ENCODE measurements at regions not wholly inside any gene's neighbourhood (a gene's known extent, or its start where the extent isn't known, plus 50 kb on each side); places are given as distances from the start of the nearest gene placed in this dataset.
"Not testable (repeated sequence)": the region's sequence is repeated elsewhere in the genome, so short reads cannot be mapped to it uniquely, and the experiment has no call there.

- no peak for DNase-seq (ENCODE audit: insufficient read length, low spot score)
- FAIRE-seq, result no peak
- no peak for TF ChIP-seq POLR2A (IDR thresholded peaks at IDR 0.05; ENCODE audit: low read depth, low read length)
Measured at GRCh38 chr7:67917437-67917755, 920.8 kb downstream of the TYW1 start.

GRCh38 chr7:67918158-67918557 is 921.5 kb downstream of the TYW1 start:
- DNase-seq (ENCODE audit: insufficient read length, low spot score) (no peak), FAIRE-seq (no peak)
- no peak for TF ChIP-seq POLR2A (IDR thresholded peaks at IDR 0.05; ENCODE audit: low read depth, low read length)

DNA sequence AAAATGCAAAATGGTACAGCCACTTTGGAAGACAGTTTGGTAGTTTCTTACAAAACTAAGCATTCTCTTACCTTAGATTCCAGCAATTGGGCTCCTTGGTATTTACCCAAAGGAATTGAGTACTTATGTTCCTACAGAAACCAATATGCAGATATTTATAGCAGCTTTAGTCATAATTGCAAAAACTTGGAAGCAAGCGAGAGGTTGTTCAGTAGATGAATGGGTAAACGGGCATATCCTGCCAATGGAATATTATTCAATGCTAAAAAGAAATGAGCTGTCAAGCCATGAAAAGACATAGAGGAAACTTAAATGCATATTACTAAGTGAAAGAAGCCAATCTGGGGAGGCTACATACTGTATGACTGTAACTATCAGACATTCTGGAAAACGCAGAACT is 926.7 kb downstream of the TYW1 start:
- FAIRE-seq, result no peak
- DNase-seq (ENCODE audit: insufficient read length, low spot score), result no peak
- TF ChIP-seq POLR2A (IDR thresholded peaks at IDR 0.05; ENCODE audit: low read depth, low read length), result no peak

DNA sequence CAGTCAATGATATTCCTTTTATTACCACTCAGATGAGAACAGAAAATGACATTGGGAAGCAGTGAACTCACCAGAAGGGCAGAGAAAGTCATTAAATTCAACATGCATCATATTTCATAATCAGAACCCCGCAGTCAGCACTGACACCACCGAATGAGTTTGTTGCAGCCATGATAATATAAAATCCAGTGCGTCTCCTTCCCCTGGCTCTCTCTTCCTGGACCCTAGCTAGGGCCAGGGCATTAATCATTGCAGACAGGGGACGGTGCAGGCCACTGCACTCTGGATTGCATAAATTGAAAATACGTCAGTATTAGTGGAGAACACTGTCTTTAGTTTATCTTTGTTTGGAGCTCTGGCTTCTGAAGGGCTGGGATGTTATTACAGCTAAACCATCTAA is 931.5 kb downstream of the TYW1 start:
- FAIRE-seq, result no peak
- no peak for TF ChIP-seq POLR2A (IDR thresholded peaks at IDR 0.05; ENCODE audit: low read depth, low read length)

DNA sequence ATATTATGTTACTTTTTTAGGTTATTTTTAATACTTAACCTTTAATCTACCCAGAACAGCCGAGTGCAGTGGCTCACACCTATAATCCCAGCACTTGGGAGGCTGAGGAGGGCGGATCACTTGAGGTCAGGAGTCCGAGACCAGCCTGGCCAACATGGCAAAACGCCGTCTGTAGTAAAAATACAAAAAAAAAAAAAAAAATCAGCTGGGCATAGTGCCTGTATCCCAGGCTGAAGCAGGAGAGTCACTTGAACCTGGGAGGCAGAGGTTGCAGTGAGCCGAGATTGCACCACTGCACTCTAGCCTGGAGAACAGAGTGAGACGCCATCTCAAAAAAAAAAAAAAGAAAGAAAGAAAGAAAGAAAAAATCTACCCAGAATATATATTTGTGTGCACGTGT is 939.8 kb downstream of the TYW1 start:
- not testable (repeated sequence) for FAIRE-seq; DNase-seq (ENCODE audit: insufficient read length, low spot score)

More for the DNA sequence above, 931.5 kb downstream of the TYW1 start:
- DNase-seq (ENCODE audit: insufficient read length, low spot score), result no peak

DNA sequence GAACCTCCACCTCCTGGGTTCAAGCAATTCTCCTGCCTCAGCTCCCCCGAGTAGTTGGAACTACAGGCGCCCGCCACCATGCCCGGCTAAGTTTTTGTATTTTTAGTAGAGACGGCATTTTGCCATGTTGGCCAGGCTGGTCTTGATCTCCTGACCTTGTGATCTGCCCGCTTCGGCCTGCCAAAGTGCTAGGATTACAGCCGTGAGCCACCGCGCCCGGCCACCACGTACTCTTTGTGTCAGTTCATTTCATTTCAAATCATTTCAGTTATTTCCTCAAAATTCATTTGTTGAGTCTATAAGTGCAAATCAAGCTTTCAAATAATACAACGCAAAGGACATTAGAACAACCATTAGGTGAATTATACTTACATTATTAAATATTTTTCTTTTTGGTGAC is 943.8 kb downstream of the TYW1 start:
- FAIRE-seq (no peak), DNase-seq (ENCODE audit: insufficient read length, low spot score) (no peak)
- TF ChIP-seq POLR2A (IDR thresholded peaks at IDR 0.05; ENCODE audit: low read depth, low read length), result no peak

- DNase-seq (ENCODE audit: insufficient read length, low spot score) (no peak), FAIRE-seq (no peak)
- TF ChIP-seq POLR2A (IDR thresholded peaks at IDR 0.05; ENCODE audit: low read depth, low read length), result no peak
Measured at GRCh38 chr7:67947191-67947590, 950.6 kb downstream of the TYW1 start.

- FAIRE-seq, result no peak
- DNase-seq (ENCODE audit: insufficient read length, low spot score), result no peak
- TF ChIP-seq POLR2A (IDR thresholded peaks at IDR 0.05; ENCODE audit: low read depth, low read length), result no peak
Measured at GRCh38 chr7:67947646-67948045, 951.0 kb downstream of the TYW1 start.

- TF ChIP-seq POLR2A (IDR thresholded peaks at IDR 0.05; ENCODE audit: low read depth, low read length), result no peak
- DNase-seq (ENCODE audit: insufficient read length, low spot score), result no peak
- FAIRE-seq, result no peak
Measured at GRCh38 chr7:67950321-67951083, 953.9 kb downstream of the TYW1 start.

- TF ChIP-seq POLR2A (IDR thresholded peaks at IDR 0.05; ENCODE audit: low read depth, low read length), result no peak
- DNase-seq (ENCODE audit: insufficient read length, low spot score), result no peak
- no peak for FAIRE-seq
Measured at GRCh38 chr7:67955061-67955460, 958.4 kb downstream of the TYW1 start.

GRCh38 chr7:67962863-67963262 is 966.2 kb downstream of the TYW1 start:
- FAIRE-seq (no peak), DNase-seq (ENCODE audit: insufficient read length, low spot score) (no peak)

DNA sequence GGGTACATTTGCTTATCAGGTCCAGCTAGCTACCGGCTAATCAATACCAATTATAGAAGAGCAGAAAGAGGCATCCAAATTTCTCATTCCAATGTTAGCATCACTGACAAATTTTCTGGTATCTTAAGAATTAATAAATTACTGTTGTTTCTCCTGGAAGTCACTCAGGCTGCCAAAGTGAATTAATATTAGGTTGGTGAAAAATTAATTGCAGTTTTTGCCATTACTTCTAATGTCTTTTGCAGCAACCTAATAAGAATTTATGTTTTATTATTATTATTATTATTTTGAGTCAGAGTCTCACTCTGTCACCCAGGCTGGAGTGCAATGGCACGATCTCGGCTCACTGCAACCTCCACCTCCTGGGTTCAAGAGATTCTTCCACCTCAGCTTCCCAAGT is 979.9 kb downstream of the TYW1 start:
- no peak for DNase-seq (ENCODE audit: insufficient read length, low spot score)
- no peak for FAIRE-seq
- TF ChIP-seq POLR2A (IDR thresholded peaks at IDR 0.05; ENCODE audit: low read depth, low read length), result no peak

More at GRCh38 chr7:67962863-67963262, 966.2 kb downstream of the TYW1 start:
- no peak for TF ChIP-seq POLR2A (IDR thresholded peaks at IDR 0.05; ENCODE audit: low read depth, low read length)

DNA sequence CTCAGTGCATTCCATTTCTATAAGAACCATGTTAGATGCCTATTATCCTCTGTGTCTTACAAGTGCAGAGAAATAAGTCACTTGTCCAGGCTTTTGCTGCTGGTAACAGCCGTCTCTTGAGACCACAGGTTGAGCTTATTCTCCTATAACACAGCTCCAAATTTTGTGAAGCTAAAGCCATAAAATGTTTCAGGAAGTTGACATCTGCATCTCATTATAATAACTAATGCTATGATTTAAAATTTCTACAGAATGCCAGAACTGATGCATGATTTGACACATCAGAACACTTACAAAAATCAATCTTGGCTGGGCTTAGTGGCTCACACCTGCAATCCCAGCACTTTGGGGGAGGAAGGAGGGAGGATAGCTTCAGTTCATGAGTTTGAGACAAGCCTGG is 986.9 kb downstream of the TYW1 start:
- DNase-seq (ENCODE audit: insufficient read length, low spot score), result no peak
- no peak for FAIRE-seq
- no peak for TF ChIP-seq POLR2A (IDR thresholded peaks at IDR 0.05; ENCODE audit: low read depth, low read length)

DNA sequence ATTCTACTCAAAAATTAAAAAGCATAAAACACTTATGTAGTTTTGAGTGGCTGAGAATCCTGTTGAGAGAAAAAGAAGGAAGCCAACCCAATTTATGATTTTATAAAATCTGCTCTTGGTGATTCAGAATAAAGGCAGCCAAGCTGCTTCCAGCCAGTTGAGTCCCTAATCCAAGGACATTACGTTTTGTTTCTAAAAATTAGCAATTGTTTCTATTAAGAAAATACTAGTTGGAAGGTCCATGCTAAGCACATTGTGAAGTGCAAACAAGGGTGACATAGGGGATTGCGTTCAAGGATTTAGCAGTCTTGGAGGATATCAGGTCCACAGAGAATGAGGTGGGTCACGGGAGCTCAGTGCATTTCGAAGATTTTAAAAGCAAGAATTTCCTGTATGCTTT is 987.7 kb downstream of the TYW1 start:
- DNase-seq (ENCODE audit: insufficient read length, low spot score), result no peak
- no peak for TF ChIP-seq POLR2A (IDR thresholded peaks at IDR 0.05; ENCODE audit: low read depth, low read length)
- no peak for FAIRE-seq

GRCh38 chr7:67989142-67989541 is 992.5 kb downstream of the TYW1 start:
- no peak for TF ChIP-seq POLR2A (IDR thresholded peaks at IDR 0.05; ENCODE audit: low read depth, low read length)
- FAIRE-seq (no peak), DNase-seq (ENCODE audit: insufficient read length, low spot score) (no peak)

- no peak for TF ChIP-seq POLR2A (IDR thresholded peaks at IDR 0.05; ENCODE audit: low read depth, low read length)
- no peak for FAIRE-seq
- DNase-seq (ENCODE audit: insufficient read length, low spot score), result no peak
Measured at GRCh38 chr7:67990003-67990402, 993.4 kb downstream of the TYW1 start.

Data from H54 (cell line).